CD14-positive monocyte (primary cell): ENCODE measurements at regions not wholly inside any gene's neighbourhood (a gene's known extent, or its start where the extent isn't known, plus 50 kb on each side); places are given as distances from the start of the nearest gene placed in this dataset.
A peak's percentile ranks its signal among the peaks of the same experiment; 100 is the strongest.

Source experiments
- DNase-seq, 3 donors: peaks; one replicate each; pipeline ENCODE4 v3.0.0-alpha.2; 2011 to 2022
- H2AFZ ChIP-seq: 2 replicates; pipeline ENCODE4 v1.6.0; 2012; ENCODE audit warnings: mild to moderate bottlenecking, low read depth, low read length, inconsistent platforms; ENCODE audit not compliant: insufficient read depth, poor library complexity, severe bottlenecking
- H3K27ac ChIP-seq, 2 donors: 1 replicate in 1 of 2; 2 replicates in 1 of 2; pipeline ENCODE4 v1.5.1; 2012 to 2013; ENCODE audit warnings: low read length in 2 of 2, control low read depth in 1 of 2, inconsistent platforms in 1 of 2, low read depth in 1 of 2, mild to moderate bottlenecking in 1 of 2
- H3K27me3 ChIP-seq, 2 donors: one replicate each; pipeline versions ENCODE4 v1.6.0 to v1.6.1; 2011 to 2013; ENCODE audit warnings: low read length in 2 of 2; ENCODE audit not compliant: control insufficient read depth in 2 of 2, insufficient read depth in 2 of 2
- H3K36me3 ChIP-seq, 2 donors: replicated peaks in 1 of 2; 1 replicate in 1 of 2; 2 replicates in 1 of 2; pipeline versions ENCODE4 v1.5.1 to v1.6.1; 2012 to 2013; ENCODE audit warnings: low read length in 2 of 2, control low read depth in 1 of 2, inconsistent platforms in 1 of 2, mild to moderate bottlenecking in 1 of 2; ENCODE audit not compliant: insufficient read depth in 2 of 2, control insufficient read depth in 1 of 2
- H3K4me1 ChIP-seq, 2 donors: 1 replicate in 1 of 2; 2 replicates in 1 of 2; pipeline versions ENCODE4 v1.5.1 to v1.6.1; 2012 to 2013; ENCODE audit warnings: low read length in 2 of 2, control low read depth in 1 of 2, inconsistent platforms in 1 of 2, mild to moderate bottlenecking in 1 of 2, moderate library complexity in 1 of 2; ENCODE audit not compliant: insufficient read depth in 2 of 2, control insufficient read depth in 1 of 2
- H3K4me2 ChIP-seq: replicated peaks from 2 replicates; pipeline ENCODE3; 2012; ENCODE audit warnings: low read length, moderate library complexity, mild to moderate bottlenecking; ENCODE audit not compliant: poor library complexity, severe bottlenecking; ENCODE audit errors: extremely low read depth
- H3K4me3 ChIP-seq, 3 experiments: fragments of 200-600 bp in 1 of 3; sonication (generic) in 1 of 3; replicated peaks in 1 of 3; 1 replicate in 2 of 3; 2 replicates in 1 of 3; pipeline ENCODE4 v1.5.1; 2011 to 2013; ENCODE audit warnings: low read length in 3 of 3, mild to moderate bottlenecking in 3 of 3, control low read depth in 2 of 3, low read depth in 2 of 3, inconsistent platforms in 1 of 3, moderate library complexity in 1 of 3
- H3K79me2 ChIP-seq: 2 replicates; pipeline ENCODE4 v1.6.0; 2012; ENCODE audit warnings: mild to moderate bottlenecking, control low read depth, inconsistent platforms, low read length, moderate library complexity; ENCODE audit not compliant: insufficient read depth
- H3K9ac ChIP-seq: 2 replicates; pipeline ENCODE4 v1.6.0; 2017; ENCODE audit warnings: low read length, mild to moderate bottlenecking; ENCODE audit not compliant: insufficient read depth, poor library complexity, severe bottlenecking
- H3K9me3 ChIP-seq, 2 donors: replicated peaks in 1 of 2; 1 replicate in 1 of 2; 2 replicates in 1 of 2; pipeline versions ENCODE4 v1.5.1 to v1.6.1; 2012 to 2013; ENCODE audit warnings: low read length in 2 of 2, control low read depth in 1 of 2; ENCODE audit not compliant: control insufficient read depth in 1 of 2, insufficient read depth in 1 of 2
- H4K20me1 ChIP-seq: 2 replicates; pipeline ENCODE4 v1.6.0; 2012; ENCODE audit warnings: mild to moderate bottlenecking, low read length, control low read depth, moderate library complexity; ENCODE audit not compliant: insufficient read depth
- H3K27ac Mint-ChIP-seq, 7 donors: one replicate each; pipeline ENCODE4 v1.8.0; 2020; ENCODE audit warnings: mild to moderate bottlenecking in 7 of 7, mixed read lengths in 7 of 7, moderate library complexity in 6 of 7, inconsistent platforms in 2 of 7
- H3K27me3 Mint-ChIP-seq, 3 donors: one replicate each; pipeline ENCODE4 v1.8.0; 2021 to 2022; ENCODE audit warnings: low read depth in 3 of 3, mild to moderate bottlenecking in 3 of 3, mixed read lengths in 3 of 3, moderate library complexity in 3 of 3, inconsistent platforms in 1 of 3
- H3K36me3 Mint-ChIP-seq, 2 donors: one replicate each; pipeline ENCODE4 v1.8.0; 2020; ENCODE audit warnings: mixed read lengths in 2 of 2, inconsistent platforms in 1 of 2, mild to moderate bottlenecking in 1 of 2
- H3K4me1 Mint-ChIP-seq: one replicate; pipeline ENCODE4 v1.8.0; 2020; ENCODE audit warnings: mild to moderate bottlenecking, mixed read lengths
- H3K4me3 Mint-ChIP-seq, 2 donors: one replicate each; pipeline ENCODE4 v1.8.0; 2020; ENCODE audit warnings: mild to moderate bottlenecking in 2 of 2, mixed read lengths in 2 of 2, moderate library complexity in 1 of 2
- H3K9me3 Mint-ChIP-seq, 7 donors: one replicate each; pipeline ENCODE4 v1.8.0; 2020 to 2022; ENCODE audit warnings: mixed read lengths in 7 of 7, mild to moderate bottlenecking in 6 of 7, moderate library complexity in 6 of 7, inconsistent platforms in 2 of 7
- WGBS: methylation state at CpG from one replicate; pipeline ENCODE4 v1.1.5; 2013; ENCODE audit warnings: missing lambda C conversion rate; ENCODE audit not compliant: insufficient coverage; 5-methylcytosine and 5-hydroxymethylcytosine counted together
- intact Hi-C, 2 donors: fragments of 100-400 bp; cut with micrococcal nuclease; formaldehyde crosslinking; loops; one replicate each; pipeline versions ENCODE4 v1.15.0 to v1.15.1; 2023
- TF ChIP-seq, protein P1 (sequence below): fragments of 200-600 bp; IDR thresholded peaks from one replicate; pipeline ENCODE4 v1.8.0; 2022; ENCODE audit warnings: antibody characterized with exemption, mild to moderate bottlenecking

DNA sequence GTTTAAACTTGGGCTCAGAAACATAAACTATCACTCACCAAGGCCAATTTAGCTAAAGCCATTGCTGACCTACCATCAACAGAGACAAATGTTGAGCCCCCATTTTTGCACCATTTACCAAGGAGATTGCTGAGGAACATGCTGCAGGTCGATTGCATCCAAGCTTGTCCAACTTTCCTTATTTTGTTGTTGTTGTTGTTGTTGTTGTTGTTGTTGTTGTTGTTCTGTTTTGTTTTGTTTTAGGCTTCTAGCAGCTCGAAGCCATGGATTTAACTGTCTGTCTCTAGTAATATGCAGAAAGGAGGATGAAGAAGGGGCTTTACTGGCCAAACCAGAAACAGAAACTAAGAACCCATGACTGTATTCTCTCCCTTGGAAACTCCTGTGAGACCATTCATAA is 571.5 kb downstream of the IRS1 start:
- intact Hi-C loops, result no loop called here
- no peaks in the 10 kb centered on the region for H4K20me1 ChIP-seq
- H3K4me1 ChIP-seq, result no peaks in the 10 kb centered on the region
- no peaks in the 10 kb centered on the region for H3K79me2 ChIP-seq
- no peak overlapping the region for H3K4me2 ChIP-seq
- no peak overlapping the region for H2AFZ ChIP-seq
- TF ChIP-seq, protein P1, sequence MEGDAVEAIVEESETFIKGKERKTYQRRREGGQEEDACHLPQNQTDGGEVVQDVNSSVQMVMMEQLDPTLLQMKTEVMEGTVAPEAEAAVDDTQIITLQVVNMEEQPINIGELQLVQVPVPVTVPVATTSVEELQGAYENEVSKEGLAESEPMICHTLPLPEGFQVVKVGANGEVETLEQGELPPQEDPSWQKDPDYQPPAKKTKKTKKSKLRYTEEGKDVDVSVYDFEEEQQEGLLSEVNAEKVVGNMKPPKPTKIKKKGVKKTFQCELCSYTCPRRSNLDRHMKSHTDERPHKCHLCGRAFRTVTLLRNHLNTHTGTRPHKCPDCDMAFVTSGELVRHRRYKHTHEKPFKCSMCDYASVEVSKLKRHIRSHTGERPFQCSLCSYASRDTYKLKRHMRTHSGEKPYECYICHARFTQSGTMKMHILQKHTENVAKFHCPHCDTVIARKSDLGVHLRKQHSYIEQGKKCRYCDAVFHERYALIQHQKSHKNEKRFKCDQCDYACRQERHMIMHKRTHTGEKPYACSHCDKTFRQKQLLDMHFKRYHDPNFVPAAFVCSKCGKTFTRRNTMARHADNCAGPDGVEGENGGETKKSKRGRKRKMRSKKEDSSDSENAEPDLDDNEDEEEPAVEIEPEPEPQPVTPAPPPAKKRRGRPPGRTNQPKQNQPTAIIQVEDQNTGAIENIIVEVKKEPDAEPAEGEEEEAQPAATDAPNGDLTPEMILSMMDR, result no peak
- H3K27me3 Mint-ChIP-seq, result peaks cover under 1 to 4% (median under 1%) of the 10 kb centered on the region in 3 donors
- no peaks in the 10 kb centered on the region for H3K36me3 Mint-ChIP-seq
- H3K9ac ChIP-seq, result no peak overlapping the region
- H3K4me1 Mint-ChIP-seq, result no peaks in the 10 kb centered on the region
- no peaks in the 10 kb centered on the region for H3K9me3 ChIP-seq
- no peak for DNase-seq
- H3K4me3 Mint-ChIP-seq, result no peak overlapping the region
- H3K27me3 ChIP-seq, result no peaks in the 10 kb centered on the region
- H3K9me3 Mint-ChIP-seq, result peaks cover 0 to 6% (median 2%) of the 10 kb centered on the region in 7 donors
- WGBS, result 83% methylated on average over 1 of the region's 2 CpGs
- H3K27ac ChIP-seq, result no peak overlapping the region
- H3K36me3 ChIP-seq, result no peaks in the 10 kb centered on the region
- H3K4me3 ChIP-seq, result no peak overlapping the region
- H3K27ac Mint-ChIP-seq, result peak overlapping the region in 1 of 7 donors; percentile 52

DNA sequence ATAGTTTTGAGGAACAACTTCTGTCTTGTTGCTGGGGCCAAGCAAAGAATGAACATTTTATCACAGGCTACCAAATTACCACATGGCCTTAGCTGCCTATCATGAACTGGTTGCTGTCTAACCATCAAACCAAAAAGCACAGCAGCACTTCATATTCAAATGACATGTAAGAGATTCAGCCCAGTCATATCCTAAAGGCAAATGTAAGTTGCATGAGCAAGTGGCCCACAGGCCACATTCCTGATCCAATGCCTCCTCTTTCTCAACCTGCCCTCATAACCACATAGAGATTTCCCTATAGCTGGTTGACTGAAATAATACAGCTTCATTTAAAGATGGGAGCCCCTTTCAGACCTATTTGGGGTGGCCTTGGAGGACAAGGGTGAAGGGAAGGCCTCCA is 572.3 kb downstream of the IRS1 start:
- Histone ChIP-seq H3K79me2 (no peaks in the 10 kb centered on the region), H3K4me2 (no peak overlapping the region), H3K9ac (no peak overlapping the region), H3K27me3 (peaks cover 0 to 2% of the 10 kb centered on the region in 2 donors), H3K4me3 (no peak overlapping the region), H3K4me1 (no peaks in the 10 kb centered on the region), H3K9me3 (no peaks in the 10 kb centered on the region), H4K20me1 (no peaks in the 10 kb centered on the region), H3K27ac (no peak overlapping the region), H2AFZ (no peak overlapping the region), H3K36me3 (no peaks in the 10 kb centered on the region)
- Mint-ChIP-seq H3K9me3 (peaks cover 0 to 6% (median 2%) of the 10 kb centered on the region in 7 donors), H3K4me1 (no peaks in the 10 kb centered on the region), H3K27ac (no peak overlapping the region), H3K27me3 (peaks cover 1 to 4% (median 3%) of the 10 kb centered on the region in 3 donors), H3K36me3 (no peaks in the 10 kb centered on the region), H3K4me3 (no peak overlapping the region)
- intact Hi-C loops, result no loop called here
- no peak for DNase-seq
- TF ChIP-seq, protein P1, result no peak
